Activated CD4-positive, alpha-beta T cell treated with anti-CD3 and anti-CD28 coated beads, Interleukin-2, amount 50 U/mL, for 16 hours (primary cell): ENCODE measurements at regions not wholly inside any gene's neighbourhood (a gene's known extent, or its start where the extent isn't known, plus 50 kb on each side); places are given as distances from the start of the nearest gene placed in this dataset.

Experiments
- DNase-seq: peaks from one replicate; pipeline ENCODE4 v3.0.0-alpha.2; 2020

DNA sequence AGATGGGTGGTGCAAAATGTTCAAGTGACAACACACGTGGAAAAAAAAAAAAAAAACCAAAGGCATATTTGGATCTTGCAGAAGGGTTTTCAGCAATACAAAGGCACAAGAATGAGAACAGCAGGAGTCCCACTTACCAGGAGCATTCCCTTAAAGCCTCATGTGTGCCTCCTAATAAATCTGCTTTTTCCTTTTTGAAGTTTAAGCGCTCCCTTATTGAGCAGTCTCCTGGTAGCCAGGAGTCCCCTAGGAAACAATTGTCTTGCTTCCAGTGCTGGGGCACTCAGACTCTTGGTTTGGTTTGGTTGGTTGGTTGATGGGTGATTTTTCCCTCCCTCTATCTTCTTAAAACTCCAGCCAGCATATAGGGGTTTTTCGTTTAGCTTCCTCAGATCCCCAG is 321.8 kb upstream of the NFE2L3 start:
- no peak for DNase-seq

DNA sequence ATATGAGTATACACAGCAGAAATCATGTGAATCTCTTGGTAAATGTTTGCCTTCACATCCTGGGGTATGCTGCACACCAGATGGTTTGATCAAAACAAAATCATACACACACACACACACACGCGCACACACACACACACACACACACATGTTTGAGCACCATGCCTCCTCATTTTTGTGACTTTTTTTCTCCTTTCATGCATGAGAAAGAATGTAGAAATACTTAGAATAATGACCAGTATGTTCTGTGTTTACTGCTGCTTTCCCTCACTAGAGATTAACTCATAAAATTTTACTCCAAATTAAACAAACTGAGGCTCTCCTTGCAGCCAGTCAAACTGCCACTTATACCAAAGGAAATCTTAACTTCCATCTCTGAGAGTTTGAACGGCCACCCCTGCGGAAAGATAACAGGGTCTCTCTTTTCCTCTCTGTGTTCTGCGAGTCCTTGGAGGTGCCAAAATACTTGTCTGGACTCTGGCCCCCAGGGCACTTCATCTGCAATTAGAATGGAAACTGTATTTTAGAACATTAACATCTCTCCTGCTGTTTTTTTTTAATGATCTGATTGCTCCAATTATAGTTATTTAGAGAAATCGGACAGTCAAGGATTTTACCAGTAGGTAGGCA is 320.8 kb upstream of the NFE2L3 start:
- no peak for DNase-seq

DNA sequence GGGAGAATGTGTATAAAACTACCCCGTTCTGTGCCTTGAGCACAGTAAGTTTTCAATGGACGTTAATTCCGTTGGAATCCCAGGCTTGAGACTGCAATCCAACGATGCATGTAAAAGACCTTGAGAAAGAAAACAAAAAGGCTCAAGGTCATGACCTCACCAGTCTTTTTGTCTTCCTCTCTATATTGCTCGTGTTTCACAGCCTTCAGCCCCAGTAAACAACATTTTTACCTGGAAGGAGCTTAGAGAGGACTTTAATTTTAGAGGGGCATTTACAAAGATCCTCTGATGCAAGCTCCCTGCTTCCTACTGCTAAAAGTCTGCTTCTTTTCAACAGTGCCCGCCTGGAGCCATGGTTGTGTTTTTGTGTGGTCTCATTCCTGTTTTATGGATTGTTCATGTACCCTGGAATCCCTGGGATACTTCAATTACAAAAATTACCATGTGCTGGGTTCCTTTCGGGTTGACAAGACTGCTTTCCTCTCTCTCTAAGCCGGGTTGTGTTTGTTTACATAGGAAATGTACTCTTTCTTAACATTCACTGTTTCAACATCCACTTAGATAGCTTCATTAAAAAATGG is 320.1 kb upstream of the NFE2L3 start:
- DNase-seq = no peak

DNA sequence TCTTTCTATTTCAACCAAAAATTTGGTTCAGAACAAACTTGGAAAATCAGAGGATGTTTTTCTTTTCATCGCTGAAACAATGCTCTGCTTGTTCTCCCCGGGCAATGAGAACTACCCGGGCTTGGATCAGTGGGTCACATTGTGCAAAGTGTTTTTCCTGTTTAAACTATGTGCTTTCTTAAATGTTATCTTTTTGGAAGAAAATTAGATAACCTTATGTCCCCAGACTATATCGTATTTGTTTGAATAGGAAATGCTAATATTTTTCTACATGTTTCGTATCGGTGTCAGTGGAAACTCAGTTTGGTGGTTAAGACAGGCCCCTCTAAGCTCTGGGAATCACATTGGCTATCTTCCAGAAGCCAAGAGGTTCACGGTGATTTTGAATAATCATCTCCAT is 319.5 kb upstream of the NFE2L3 start:
- no peak for DNase-seq

DNA sequence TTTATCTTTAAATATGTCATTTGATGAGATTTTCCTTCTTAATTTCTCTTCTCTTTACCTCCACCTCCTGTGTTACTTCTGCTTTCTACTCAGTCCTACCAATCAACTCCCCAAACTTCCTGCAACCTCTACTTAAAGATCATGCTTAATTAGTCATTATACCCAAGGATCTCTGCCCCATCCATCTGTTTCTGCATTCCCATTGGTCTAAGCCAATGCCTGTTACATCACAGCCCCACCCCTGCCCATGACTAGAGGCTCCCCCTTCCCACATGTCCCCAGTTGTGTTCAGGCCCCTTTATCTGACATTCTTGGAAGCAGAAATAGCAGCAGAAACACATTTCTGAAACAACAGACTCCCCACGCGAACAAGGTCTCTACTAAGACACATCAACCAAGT is 319.1 kb upstream of the NFE2L3 start:
- no peak for DNase-seq

DNA sequence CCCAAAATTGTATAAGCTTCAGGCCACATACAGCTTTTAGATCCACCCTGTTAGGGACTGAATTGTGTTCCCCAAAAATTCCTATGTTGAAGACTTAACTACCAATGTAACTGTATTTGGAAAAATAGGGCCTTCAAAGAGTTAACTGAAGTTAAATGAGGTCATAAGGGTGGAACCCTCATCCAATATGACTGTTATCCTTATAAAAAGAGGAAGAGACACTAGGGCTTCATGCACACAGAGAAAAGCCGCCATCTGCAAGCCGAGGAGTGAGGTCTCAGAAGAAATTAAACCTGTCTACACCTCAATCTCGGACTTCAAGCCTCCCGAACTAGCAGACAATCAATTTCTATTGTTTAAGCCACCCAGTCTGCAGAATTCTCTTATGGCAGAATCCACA is 317.9 kb upstream of the NFE2L3 start:
- DNase-seq = no peak

DNA sequence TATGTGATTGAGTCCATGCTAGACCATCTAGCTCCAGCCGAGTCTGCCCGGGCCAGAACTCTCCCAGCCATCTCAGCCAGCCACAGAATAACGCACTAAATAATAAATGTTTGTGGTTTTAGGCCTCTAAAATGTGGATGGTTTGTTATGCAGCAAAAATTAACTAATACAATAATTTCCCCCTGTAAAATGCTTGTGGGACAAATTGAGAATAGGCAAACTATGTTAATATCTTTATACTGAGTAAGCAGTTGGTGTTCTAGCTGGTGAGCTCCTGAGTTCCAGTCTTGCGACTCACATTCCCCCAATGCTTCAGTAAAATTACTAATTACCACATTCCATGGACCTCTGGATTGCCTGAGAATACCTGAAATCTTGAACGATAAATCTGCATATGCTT is 316.8 kb upstream of the NFE2L3 start:
- no peak for DNase-seq

DNA sequence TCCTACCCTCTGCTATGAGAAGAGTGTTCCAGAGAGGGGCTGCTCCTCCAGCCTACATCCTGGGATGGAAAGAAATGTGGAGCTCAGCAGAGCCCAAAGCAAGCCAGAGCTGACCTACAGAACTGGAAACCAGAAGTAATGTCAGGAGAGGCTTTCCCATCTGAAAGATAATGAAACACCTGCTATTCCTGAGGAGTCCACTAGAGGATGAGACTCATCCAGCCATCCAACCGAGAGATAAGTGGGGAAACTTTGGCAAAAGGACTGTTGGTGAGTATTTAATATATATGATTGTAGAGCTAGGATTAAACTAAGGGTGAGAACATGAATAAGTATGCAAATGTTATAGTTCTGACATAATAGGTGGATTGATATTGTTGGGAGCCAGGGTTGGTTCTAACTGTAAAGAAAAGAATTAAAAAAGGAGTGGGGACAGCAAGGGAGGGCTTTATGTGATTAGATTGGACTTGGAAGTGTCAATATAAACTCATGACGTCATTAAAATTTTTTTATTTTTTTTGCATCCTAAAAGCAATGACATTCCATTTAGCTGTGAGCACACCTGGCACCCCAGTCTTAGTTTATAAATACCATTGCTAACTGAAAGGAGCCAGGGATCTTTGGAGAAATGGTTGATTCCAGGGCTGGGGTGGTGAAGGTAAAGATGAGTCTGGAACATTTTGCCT is 312.8 kb upstream of the NFE2L3 start:
- no peak for DNase-seq

DNA sequence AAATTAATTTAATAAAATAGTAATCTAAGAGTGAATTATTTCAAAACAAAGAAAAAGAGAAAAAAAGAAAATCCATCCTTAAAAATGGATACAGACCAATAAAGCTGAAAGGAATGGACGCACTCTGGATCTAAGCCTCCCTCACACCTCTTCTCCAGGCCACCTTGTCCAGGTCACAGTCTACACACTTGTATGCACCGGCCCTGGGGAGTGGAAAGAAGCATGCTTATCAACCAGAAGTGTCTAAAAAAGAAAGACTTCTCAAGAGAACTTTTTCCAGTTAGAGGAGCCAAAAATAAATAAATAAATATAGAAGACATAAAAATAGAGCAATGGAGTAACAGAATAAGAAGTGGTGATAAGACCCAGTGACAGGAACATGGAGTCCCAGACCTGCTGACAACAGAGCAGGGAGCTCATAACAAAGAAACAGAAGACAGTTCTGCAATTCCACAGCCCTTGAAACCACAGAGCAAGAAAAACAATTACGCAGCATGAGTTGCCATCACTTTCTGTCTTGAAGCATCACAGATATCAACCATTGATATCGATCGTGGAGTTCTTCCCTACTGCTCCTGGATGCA is 311.7 kb upstream of the NFE2L3 start:
- DNase-seq = no peak

DNA sequence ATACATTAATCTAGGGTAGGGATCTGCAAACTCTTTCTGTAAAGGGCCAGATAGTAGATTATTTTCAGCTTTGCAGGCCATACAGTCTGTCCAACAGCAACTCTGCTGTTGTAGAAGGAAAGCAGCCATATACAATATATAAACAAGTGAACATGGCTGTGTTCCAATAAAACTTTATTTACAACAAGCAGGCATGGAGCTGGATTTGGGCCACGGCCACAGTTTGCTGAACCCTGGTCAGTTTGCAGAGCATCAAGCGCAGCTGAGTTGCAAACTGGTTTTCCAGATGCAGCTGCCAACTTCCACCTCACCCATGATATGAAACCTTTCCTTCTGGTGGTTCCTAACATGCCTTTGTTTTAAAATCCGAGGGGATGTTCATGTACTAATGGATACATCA is 310.4 kb upstream of the NFE2L3 start:
- DNase-seq = no peak

DNA sequence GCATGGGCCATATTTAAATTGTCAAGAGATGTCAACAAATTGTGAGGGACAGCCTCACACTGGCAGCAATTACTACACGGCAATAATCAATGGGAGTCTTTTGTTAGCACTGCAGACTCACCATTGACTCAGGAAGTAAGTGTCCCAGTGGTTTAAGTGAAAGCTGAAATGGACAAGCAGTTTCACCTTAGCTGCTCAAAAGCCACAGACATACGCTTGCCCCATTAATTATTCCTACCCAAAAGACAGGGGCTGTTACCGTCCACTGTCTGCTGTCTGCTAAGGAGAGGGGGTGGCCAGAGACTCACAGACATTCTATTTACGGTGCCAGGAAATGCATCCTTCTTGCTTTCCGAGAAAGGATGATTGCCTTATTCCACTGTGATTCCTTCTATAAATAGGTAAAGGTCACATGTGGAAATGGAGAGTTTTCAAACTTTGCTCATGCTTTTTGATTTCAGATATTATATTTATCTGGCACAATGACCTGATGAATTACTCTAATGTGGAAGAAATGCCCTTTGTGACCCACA is 309.7 kb upstream of the NFE2L3 start:
- DNase-seq = no peak

DNA sequence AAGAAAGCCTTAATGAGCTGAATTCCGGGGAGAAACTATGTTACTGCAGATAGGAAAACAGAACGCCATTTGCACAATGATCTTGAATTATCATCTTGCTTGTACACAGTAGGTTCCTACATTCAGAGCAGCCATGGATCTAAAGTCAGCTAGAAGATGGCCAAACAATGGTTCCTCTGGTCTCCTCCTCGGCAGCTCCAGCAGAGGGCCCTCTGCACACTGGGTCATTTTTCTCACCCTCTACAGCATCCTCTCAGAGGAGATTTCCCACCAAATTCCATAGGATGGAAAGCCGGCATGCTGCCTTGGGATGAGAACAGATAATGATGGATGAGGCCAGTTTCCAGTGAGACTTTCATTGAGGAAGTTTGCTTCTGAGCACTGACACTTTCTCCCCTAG is 308.5 kb upstream of the NFE2L3 start:
- DNase-seq = no peak

DNA sequence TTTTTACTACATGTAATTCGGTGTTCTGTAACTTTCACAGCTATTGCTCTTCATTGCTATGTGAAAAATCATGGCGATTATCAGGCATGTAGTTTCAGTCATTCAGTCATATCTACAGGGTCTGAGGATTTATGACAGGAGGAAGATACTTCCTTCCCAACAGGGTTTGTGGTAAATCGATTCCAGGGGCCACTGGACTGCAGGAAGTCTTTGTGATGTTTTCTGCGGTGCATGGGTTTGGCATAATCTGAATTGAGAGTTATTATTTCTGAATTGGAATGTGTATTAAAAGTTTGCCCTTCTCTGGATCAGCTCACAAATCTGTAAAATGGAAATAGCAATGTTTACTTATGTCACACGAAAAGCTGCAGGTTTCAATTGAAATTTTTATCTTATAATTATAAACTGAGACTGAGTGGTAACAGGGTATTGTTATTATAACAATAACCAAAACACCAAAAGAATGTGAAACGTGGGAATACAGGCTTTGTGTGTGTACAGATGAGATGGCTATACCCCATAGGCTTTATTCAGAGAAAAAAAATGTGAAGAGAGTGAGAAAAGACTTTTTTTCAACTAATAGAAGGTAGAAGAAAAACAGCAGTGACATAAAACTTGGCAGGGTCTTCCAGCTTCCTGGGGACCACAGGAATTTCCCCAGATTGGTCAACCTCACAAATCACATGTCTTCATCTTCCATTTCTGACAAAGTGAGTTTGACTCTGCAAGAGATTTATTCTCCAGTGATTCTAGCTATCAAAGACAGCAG is 307.7 kb upstream of the NFE2L3 start:
- no peak for DNase-seq

DNA sequence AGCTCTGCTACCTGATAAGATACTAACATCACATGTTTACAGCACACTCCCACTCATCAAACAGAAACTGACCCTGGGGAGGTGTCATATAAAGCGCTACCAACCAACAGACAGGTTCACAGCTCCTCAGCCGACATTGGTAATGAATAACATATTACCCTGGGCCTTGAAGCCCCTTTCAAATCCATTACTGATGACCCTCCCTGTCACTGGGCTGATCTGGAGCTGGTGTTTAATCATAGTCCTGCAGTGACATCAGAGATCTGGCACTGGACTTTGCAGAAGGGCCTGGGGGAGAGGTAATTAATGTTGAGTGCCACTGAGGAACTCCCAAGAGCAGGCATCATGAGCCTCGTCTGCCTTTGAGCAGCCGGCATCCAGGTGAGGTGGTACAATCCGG is 306.5 kb upstream of the NFE2L3 start:
- DNase-seq = no peak

DNA sequence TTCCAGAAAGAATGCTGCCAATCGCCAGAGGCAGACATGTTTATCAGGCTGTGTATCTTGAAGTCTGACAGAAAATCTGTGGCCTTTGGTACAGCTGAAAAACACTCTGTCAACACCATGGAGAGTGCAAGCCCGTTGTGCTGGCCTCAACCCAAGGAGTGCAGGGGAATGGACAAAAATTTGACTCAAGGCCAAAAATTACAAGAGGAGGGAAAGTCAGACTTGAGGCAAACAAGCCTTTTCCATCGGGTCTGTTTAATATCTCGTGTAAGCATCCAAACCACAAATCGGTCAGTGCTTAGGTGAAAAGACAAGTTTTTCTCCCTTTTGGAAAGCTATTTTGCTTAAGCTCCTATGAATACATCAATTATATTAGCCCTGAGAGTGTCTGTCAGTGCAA is 305.3 kb upstream of the NFE2L3 start:
- no peak for DNase-seq

DNA sequence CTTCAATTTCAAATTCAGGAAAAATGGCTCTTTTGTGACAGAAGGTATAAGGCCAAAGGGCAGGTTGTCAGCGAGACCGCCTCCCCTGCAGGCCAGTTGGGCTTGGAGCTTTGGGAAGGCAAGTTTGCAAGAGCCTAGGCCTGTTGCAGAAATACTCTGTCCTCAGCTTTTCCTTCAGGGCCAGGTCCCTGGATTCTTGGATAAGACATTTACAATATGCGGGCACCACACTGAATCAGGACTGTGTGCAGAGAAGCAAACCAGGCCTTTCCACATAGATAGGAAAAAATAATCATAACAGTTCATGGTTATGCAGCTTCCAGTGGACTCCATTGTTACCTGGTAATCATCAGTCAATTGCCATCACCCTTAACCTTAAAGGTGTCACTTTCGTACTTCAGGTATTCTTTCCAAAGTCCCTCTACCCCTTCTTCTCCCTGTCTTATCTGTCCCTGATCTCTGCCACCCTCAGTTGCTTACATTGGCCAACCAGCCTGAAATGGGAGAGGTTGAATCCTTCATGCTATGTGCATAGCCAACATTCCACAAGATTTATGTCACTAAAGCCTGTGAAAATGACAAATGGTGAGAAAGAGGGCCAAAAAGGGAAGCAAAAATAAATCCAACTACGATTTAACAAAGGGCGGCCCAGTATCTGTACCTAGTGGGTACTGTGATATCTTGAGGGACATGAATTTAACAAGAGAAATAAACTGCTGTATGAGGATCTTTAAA is 304.5 kb upstream of the NFE2L3 start:
- DNase-seq = no peak

DNA sequence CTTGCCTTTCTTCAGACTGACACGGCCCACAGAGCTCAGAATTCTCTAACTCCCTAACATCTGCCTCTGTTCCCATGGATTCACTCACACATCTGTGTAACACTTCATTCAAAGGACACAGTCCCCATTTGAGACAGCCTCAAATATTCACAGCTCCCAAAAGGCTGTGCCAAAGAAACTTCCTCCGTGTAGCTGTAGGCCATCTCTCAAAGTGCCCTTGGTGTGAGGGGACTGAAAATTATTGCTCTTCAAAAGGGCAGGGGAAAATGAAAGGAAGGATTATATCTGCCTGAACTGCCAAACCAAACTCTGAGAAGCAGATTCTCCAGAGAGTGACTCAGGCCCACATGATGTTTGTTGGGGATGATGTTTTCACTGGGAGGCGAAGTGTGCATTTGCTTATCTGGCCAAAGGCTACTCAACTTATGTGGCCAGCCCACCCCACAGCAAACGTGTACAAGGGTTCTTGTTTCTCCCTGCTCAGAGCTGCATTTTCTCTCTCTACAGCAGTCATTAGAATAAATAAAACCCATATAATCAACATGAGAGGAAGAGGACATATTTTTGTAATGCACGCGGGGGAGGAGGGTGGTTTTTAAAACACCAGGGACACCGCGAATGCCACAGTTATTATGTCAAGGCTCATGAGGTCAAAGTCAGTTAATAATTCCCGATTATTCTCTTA is 302.4 kb upstream of the NFE2L3 start:
- DNase-seq = no peak

DNA sequence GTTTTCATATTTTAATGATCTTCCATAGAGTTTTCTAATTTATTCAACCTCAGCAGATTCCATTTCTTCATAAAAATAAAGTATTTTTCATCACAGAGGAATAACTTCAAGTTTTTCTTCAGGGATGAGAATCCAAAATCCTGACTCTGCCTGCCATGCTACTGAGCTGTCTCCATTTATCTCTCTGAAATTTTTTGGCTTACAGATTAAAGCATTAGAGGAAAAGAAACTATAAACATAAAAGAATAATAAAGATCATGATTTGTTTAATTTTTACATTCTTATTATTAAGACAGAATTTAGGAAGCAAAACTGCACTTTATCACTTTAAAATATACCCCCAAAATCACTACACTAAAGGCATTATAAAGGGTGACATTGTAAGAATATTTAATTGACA is 301.8 kb upstream of the NFE2L3 start:
- no peak for DNase-seq

DNA sequence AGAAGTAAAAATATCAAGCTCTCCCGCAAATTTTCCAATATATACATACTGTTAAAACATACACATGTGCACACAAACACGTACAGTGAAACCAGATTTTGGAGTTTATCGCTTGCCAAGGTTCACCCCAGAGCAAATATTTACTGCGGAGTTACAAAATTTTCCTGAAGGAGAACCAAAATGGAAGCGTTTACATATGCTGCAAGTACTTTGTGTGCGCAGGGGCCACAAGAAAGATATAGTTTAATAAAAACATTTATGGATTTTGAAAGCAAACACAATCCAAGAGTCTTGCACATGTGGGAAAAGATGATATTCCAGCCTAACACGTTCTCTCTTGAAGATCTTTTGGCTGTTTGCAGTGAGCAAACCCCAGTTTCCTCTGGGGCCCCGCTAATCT is 301.3 kb upstream of the NFE2L3 start:
- no peak for DNase-seq

DNA sequence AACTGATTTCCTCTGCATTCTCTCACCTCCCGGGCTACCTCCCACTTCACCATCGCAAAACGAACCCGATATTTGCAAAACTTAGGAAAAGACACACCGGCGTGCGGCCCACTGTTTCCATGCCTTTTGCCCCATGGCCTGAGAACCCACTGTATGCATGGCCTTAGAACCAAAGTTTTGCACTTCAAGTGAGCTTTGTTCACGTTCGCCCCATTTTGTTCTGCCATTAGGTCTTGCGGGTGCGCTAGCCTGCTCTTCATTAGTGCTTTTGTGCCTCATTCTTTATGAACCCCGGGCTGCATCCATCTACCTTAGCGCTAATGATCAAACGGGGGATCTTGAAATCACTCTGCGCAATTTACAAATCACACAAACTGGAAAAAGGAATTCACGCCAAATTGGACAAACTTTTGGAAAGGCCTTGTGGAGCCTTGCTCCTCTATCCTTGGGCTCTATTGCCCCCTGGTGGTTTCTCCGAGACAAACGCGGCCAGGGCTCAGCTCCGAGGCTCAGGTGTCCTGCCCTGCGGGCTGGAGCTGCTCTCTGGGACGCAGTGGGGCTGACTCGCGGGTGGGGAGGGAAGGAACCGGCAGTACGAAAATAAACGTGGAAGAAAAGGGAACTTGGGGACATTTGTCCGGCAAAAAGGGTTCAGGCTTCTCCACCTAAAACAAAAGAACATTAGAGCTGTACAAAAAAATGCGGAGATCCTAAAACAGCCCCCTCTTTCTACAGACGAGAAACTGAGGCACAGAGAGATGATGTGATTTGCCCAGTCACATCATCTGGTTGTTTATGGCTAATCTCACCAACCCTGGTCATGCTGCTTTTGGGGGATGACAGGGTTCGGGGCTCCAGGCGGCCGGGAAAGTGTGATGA is 300.4 kb upstream of the NFE2L3 start:
- DNase-seq = peak; percentile 84
